LNCaP clone FGC (cell line): ENCODE measurements at regions not wholly inside any gene's neighbourhood (a gene's known extent, or its start where the extent isn't known, plus 50 kb on each side); places are given as distances from the start of the nearest gene placed in this dataset.
"Not testable (repeated sequence)": the region's sequence is repeated elsewhere in the genome, so short reads cannot be mapped to it uniquely, and the experiment has no call there.

Source experiments
- DNase-seq: peaks from one replicate; pipeline ENCODE4 v3.0.0-alpha.2; 2011; ENCODE audit warnings: low read depth
- H3K4me3 ChIP-seq: 2 replicates; pipeline ENCODE4 v1.5.1; 2011; ENCODE audit warnings: mild to moderate bottlenecking, low read depth, low read length, control low read depth
- TF ChIP-seq, protein P1 (sequence below): IDR thresholded peaks from 2 replicates; pipeline ENCODE4 v1.5.1; 2012; ENCODE audit warnings: mild to moderate bottlenecking; ENCODE audit not compliant: control insufficient read depth, insufficient read depth; ENCODE audit errors: extremely low read depth

DNA sequence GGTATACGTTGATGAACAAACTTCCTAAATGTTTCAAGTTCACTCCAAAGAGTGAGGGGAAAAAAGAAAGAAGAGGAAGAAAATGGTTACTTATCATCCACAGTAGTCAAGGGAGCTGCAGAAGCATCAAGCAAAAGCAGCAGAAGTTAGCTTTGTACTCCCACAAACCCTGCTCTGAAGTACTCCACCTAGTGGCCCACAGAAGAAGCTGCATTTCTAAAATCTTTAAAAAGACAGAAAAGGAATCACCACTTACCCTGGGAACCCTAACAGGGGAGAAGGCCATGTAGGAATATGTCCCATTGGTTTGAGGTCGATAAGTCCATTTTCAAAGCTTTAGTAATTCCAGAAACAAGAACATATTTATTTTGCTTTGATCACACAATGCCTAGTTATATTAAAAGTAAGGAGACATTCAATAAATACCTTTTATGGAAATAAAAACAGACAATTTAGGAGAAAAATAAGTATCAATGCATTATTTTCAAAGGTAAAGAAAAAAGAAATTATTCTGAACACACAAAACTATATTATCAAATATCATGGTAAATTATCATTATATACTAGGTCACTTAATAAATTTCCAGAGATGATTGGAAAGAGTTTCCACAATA is 900.5 kb upstream of the DEFB115 start:
- not testable (repeated sequence) for DNase-seq, H3K4me3 ChIP-seq
- TF ChIP-seq, protein P1, sequence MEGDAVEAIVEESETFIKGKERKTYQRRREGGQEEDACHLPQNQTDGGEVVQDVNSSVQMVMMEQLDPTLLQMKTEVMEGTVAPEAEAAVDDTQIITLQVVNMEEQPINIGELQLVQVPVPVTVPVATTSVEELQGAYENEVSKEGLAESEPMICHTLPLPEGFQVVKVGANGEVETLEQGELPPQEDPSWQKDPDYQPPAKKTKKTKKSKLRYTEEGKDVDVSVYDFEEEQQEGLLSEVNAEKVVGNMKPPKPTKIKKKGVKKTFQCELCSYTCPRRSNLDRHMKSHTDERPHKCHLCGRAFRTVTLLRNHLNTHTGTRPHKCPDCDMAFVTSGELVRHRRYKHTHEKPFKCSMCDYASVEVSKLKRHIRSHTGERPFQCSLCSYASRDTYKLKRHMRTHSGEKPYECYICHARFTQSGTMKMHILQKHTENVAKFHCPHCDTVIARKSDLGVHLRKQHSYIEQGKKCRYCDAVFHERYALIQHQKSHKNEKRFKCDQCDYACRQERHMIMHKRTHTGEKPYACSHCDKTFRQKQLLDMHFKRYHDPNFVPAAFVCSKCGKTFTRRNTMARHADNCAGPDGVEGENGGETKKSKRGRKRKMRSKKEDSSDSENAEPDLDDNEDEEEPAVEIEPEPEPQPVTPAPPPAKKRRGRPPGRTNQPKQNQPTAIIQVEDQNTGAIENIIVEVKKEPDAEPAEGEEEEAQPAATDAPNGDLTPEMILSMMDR = peak; percentile 51

DNA sequence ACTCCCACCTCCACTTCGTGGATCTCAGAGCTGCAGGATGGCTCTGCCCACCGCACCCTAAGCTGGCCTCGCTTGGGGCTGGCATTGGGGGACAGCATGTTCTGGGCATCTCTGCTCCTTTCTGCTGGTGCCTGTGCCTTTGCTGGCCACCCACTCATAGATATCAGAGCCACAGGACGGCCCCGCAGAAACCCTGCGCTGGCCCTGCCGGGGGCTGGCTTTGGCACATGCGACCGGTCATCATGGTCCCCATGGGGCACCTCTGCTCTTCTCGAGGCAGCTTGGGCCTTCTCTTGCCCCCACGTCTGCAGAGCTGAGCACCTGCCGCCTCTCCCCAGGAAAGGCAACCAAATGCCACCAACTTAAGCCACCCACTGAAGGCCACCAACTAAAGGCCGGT is 895.7 kb upstream of the DEFB115 start:
- H3K4me3 ChIP-seq = not testable (repeated sequence)

DNA sequence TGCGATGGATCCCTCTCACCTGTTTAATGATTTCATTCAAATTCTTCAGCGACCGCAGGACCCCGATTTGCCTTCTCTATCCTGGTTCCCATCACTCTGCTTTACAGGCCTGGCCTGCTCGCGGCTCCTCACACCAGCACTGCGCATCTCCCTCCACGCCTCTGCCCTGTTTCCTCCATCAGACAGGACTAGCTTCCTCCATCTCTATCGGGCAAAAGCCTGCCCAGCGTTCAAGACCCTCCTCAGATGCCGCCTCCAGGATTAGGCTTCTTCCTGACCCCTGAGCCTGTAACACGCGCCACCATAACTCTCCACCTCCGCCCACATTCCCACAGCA is 881.1 kb upstream of the DEFB115 start:
- not testable (repeated sequence) for DNase-seq
- H3K4me3 ChIP-seq = peak overlapping the region; percentile 84

More for the DNA sequence above, 895.7 kb upstream of the DEFB115 start:
- DNase-seq = not testable (repeated sequence)

DNA sequence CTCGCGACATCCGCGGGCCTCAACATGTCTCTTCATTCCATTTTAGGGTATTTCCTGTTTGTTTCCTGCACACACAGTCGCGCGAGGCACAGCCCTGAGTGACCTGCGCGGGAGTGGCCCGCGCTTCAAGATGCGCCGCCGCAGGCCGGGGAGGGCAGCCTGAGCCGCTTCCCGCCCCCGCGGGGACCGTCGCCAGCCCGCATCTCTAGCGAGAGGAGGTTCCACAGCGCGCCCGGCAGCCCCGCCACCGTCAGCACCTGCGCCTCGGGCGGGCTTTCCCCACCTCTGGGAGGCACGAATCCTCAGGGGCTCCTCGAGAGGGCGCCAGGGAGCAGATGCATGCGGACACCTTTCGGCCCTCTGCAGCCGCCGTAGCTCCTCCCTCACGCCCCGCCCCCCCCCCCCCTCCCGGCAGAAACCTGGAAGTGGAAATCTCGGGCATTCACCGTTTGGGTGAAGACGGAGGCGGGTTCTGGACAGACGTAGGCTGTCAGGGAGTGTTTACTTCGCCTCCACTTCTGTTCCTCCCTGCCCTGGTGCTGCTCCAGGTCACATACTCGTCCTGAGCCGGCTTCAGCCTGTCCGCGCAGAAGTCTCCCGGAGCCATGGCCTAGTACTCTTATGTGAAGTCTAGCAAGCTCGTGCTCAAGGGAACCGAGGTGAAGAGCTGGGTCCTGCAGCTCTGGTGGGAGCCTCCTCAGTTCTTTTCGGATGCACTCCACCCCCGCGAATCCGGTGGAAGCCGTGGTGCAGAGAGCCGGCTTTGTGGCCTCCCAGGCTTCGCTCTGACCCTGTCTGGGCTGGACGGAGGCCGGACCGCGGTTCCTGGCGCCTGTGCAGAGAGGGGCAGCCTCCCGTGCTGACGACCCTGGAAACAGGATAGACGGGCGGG is 880.5 kb upstream of the DEFB115 start:
- TF ChIP-seq, protein P1 = peak; percentile 74
- peak; percentile 67 for DNase-seq
- H3K4me3 ChIP-seq = peak overlapping the region; percentile 84

DNA sequence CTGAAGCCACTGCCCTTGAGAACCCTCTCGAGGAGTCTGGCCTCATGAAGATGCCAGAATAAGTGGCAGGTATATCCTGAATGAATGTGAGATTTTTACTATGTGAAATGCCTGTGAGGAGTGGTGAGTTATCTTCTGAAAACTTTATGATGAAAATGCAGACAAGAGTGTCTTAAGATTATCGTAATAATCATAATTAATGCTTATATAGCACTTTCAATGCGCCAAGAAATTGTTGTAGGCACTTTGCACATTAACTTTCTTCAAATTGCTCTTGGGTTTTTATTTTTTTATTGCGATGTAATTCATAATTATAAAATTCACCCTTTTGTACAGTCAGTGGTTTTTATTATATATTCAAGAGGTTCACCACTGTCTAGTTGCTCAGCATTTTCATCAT is 879.1 kb upstream of the DEFB115 start:
- peak overlapping the region; percentile 84 for H3K4me3 ChIP-seq

DNA sequence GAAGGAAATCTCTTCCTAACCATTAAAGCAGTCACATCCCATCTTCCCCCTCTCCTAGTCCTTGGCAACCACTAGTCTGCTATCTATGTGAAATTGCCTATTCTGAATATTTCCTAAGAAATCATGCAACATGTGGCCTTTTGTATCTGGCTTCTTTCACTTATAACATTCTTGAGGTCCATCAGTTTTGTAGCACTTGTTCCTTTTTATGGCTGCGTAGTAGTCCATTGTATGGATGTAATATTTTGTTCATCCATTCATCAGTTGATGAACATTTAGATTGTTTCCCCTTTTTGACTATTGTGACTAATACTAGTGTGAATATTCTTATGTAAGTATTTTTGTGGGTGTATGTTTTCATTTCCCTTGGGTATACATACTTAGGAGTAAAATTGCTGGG is 878.7 kb upstream of the DEFB115 start:
- not testable (repeated sequence) for H3K4me3 ChIP-seq, DNase-seq

More for the DNA sequence above, 879.1 kb upstream of the DEFB115 start:
- not testable (repeated sequence) for DNase-seq

DNA sequence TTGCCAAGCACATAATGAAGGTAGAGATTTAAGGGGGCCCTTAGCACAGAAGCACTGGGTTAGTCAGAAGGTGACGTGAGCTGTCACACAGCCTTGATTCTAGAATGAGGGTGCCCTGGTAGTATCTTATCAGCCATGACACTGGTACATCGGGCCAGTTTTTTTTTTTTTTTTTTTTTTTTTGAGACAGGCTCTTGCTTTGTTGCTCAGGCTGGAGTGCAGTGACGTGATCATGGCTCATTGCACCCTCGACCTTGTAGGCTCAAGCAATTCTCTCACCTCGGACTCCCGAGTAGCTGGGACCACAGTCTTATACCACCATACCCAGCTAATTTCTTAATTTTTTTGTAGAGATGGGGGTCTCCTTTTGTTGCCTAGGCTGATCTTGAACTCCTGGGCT is 872.6 kb upstream of the DEFB115 start:
- not testable (repeated sequence) for DNase-seq, H3K4me3 ChIP-seq

DNA sequence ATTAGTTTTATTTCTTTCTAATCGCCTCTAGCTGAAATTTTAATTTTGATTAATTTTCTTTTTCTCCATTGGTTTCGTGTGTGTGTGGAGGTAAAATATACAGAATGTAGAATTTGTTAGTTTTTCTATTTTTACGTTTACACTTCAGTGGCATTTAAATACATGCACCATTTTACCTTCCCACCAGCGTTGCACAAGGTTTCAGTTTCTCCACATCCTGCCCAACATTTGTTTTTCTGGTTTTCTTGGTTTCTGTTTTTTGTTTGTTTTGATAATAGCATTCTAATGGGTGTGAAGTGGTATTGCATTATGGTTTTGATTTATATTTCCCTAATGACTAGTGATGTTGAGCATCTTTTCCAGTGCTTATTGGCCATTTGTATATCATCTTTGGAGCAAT is 871.4 kb upstream of the DEFB115 start:
- H3K4me3 ChIP-seq, DNase-seq: not testable (repeated sequence)

DNA sequence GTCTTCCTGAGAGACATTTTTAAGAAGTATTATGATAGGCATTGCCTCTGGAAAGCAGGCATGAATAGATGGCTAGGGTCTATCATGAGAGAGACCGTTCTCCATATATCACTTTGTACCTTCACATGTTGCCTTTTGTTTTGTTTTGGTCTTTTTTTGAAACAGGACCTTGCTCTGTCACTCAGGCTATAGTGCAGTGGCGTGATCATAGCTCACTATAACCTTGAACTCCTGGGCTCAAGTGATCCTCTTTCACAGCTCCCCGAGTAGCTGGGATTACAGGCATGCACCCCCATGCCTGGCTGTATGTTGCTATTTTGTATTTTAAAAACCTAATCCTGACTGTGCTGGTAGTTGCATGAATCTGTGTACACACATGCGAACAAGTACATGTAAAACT is 869.6 kb upstream of the DEFB115 start:
- not testable (repeated sequence) for H3K4me3 ChIP-seq, DNase-seq

DNA sequence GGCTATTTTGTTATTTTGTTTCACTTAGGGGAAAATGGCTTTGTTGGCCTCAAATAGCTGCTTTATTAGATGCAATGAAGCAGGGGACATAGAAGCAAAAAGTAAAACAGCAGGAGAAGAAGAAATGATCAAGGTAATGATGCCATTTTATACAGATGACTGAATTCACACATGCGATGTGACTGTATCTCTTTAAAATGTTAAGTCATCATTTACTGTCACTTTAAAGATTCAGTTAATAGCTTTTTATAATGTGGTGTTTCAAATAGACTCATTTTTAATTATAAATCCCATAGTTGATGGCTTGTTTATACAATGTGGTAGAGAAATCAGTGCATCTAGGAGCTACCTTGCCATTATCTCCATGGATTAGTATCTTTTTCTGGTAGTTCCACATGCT is 863.9 kb upstream of the DEFB115 start:
- not testable (repeated sequence) for DNase-seq, H3K4me3 ChIP-seq

DNA sequence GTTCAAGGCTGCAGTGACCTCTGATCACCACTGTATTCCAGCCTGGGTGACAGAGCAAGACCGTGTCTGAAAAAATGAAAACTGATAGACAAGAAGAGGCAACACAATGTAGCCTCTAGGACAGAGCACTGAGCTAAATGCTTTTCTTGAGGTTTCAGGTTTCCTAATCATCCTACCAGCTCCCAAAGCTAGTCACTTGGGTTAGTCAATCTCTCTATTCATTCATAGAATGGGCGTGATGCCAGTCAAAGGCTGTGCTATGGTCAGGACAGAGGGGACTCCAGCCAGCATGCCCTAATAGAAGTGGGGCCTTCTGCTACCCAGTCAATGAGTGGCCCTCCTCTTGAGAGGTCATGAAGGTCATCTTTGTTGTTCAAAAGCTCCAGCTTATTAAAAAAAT is 860.4 kb upstream of the DEFB115 start:
- not testable (repeated sequence) for DNase-seq, H3K4me3 ChIP-seq

DNA sequence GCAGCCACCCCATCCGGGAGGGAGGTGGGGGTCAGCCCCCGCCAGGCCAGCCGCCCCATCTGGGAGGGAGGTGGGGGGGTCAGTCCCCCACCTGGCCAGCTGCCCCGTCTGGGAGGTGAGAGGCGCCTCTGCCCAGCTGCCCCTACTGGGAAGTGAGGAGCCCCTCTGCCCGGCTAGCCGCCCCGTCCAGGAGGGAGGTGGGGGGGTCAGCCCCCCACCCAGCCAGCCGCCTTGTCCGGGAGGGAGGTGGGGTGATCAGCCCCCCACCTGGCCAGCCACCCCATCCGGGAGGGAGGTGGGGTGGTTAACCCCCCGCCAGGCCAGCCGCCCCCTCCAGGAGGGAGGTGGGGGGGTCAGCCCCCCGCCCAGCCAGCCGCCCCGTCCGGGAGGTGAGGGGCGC is 852.4 kb upstream of the DEFB115 start:
- not testable (repeated sequence) for H3K4me3 ChIP-seq, DNase-seq

DNA sequence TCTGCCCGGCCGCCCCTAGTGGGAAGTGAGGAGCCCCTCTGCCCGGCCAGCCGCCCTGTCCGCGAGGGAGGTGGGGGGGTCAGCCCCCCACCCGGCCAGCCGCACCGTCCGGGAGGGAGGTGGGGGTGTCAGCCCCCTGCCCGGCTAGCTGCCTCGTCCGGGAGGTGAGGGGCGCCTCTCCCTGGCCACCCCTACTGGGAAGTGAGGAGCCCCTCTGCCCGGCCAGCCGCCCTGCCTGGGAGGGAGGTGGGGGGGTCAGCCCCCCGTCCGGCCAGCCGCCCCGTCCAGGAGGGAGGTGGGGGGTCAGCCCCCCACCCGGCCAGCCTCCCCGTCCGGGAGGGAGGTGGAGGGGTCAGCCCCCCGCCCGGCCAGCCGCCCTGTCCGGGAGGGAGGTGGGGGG is 851.9 kb upstream of the DEFB115 start:
- DNase-seq, H3K4me3 ChIP-seq: not testable (repeated sequence)

DNA sequence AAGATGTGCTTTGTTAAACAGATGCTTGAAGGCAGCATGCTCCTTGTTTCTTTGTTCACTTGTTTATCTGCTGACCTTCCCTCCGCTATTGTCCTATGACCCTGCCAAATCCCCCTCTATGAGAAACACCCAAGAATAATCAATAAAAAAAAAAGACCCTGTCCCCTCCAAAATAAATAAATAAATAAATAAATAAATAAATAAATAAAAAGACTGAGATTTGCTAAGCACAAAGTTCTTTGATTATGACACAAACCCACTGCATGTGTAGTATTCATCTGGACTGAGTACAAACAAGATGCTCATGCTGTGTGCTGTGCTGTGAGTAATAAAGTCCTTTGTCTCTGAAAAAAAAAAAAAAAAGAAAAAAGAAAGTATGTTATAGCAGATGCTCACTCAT is 851.1 kb upstream of the DEFB115 start:
- not testable (repeated sequence) for DNase-seq, H3K4me3 ChIP-seq
